K562 (cell line): ENCODE measurements at regions not wholly inside any gene's neighbourhood (a gene's known extent, or its start where the extent isn't known, plus 50 kb on each side); places are given as distances from the start of the nearest gene placed in this dataset.

ENCODE experiments used
- ATAC-seq: fragments of 200-7000 bp; cut with Tn5 transposase; 3 replicates; pipeline ENCODE4 v1.9.1; 2020; ENCODE audit warnings: moderate library complexity
- BruUV-seq: library from RNA; stranded (reverse); fragments of 400-500 nt; replicated peaks from 2 replicates; lab custom pipeline; 2021; lab: Mats Ljungman, UMichigan
- CTCF ChIA-PET: fragments of 300-600 bp; formaldehyde crosslinking; extraction: SDS; loops from one replicate; lab custom pipeline; 2021; ENCODE audit warnings: low intra/inter-chr PET ratio; lab: Yijun Ruan, JAX
- POLR2A ChIA-PET: fragments of 300-600, 350-650 bp; sonication (Branson Sonifier 250); formaldehyde crosslinking; extraction: SDS; loops from one replicate; lab custom pipeline; 2021; ENCODE audit warnings: antibody characterized with exemption, inconsistent platforms; lab: Yijun Ruan, JAX
- DNase-seq, 4 experiments: peaks; one replicate each; pipeline versions ENCODE4 v3.0.0 to v3.0.0-alpha.2; 2011 to 2018; ENCODE audit warnings: low spot score in 3 of 4, mixed read lengths in 3 of 4; ENCODE audit errors: extremely low read depth in 1 of 4
- FAIRE-seq: peaks from 2 replicates; lab custom pipeline; 2011; peaks lifted over from hg19 to GRCh38; lab: Jason Lieb, UNC
- H2AFZ ChIP-seq: 2 replicates; pipeline ENCODE4 v1.6.0; 2011; ENCODE audit warnings: low read depth, low read length, control low read depth, inconsistent platforms
- H3K27ac ChIP-seq: fragments of 200-600 bp; 3 replicates; pipeline ENCODE4 v1.8.0; 2011; ENCODE audit warnings: low read depth, mild to moderate bottlenecking, control low read depth, inconsistent platforms, low read length, moderate library complexity, mixed read lengths; ENCODE audit errors: extremely low read depth
- H3K27me3 ChIP-seq, 2 experiments: fragments of 300-600 bp in 1 of 2; 2 replicates in 1 of 2; 3 replicates in 1 of 2; pipeline versions ENCODE4 v1.6.0 to v1.8.0; 2011; ENCODE audit warnings: inconsistent platforms in 2 of 2, low read length in 2 of 2, mild to moderate bottlenecking in 1 of 2, mixed read lengths in 1 of 2, moderate library complexity in 1 of 2; ENCODE audit not compliant: control insufficient read depth in 2 of 2, insufficient read depth in 2 of 2
- H3K36me3 ChIP-seq: fragments of 300-600 bp; 3 replicates; pipeline ENCODE4 v1.8.0; 2011; ENCODE audit warnings: mild to moderate bottlenecking, low read length, inconsistent platforms; ENCODE audit not compliant: control insufficient read depth, insufficient read depth
- H3K4me1 ChIP-seq, 2 experiments: fragments of 200-600 bp in 1 of 2; replicated peaks in 1 of 2; 2 replicates in 1 of 2; 3 replicates in 1 of 2; pipeline versions ENCODE4 v1.5.1 to v1.8.0; 2011; ENCODE audit warnings: inconsistent platforms in 2 of 2, low read length in 2 of 2, mild to moderate bottlenecking in 1 of 2, mixed read lengths in 1 of 2, moderate library complexity in 1 of 2; ENCODE audit not compliant: control insufficient read depth in 2 of 2, insufficient read depth in 2 of 2
- H3K4me2 ChIP-seq: 2 replicates; pipeline ENCODE4 v1.6.1; 2011; ENCODE audit warnings: low read length, control low read depth, inconsistent platforms, mixed read lengths; ENCODE audit not compliant: insufficient read depth
- H3K4me3 ChIP-seq: fragments of 200-600 bp; sonication (generic), shearing (Covaris generic); 2 replicates; pipeline ENCODE4 v1.5.1; 2016; ENCODE audit warnings: control low read depth, inconsistent platforms
- H3K79me2 ChIP-seq: fragments of 200-600 bp; 3 replicates; pipeline ENCODE4 v1.8.0; 2011; ENCODE audit warnings: low read length, inconsistent platforms; ENCODE audit not compliant: control insufficient read depth, insufficient read depth
- H3K9ac ChIP-seq, 2 experiments: 2 replicates each; pipeline versions ENCODE4 v1.6.0 to v1.6.1; 2011; ENCODE audit warnings: low read depth in 2 of 2, low read length in 2 of 2, control low read depth in 1 of 2, inconsistent platforms in 1 of 2, mild to moderate bottlenecking in 1 of 2, mixed read lengths in 1 of 2; ENCODE audit not compliant: insufficient read depth in 1 of 2
- H3K9me1 ChIP-seq: one replicate; pipeline ENCODE4 v1.6.0; 2011; ENCODE audit warnings: inconsistent platforms, mild to moderate bottlenecking, low read length, moderate library complexity; ENCODE audit not compliant: control insufficient read depth, insufficient read depth
- H3K9me3 ChIP-seq: replicated peaks from 2 replicates; pipeline ENCODE4 v1.5.1; 2011; ENCODE audit warnings: low read depth, low read length, inconsistent platforms; ENCODE audit not compliant: control insufficient read depth, insufficient read depth
- H4K20me1 ChIP-seq: replicated peaks from 2 replicates; pipeline ENCODE4 v1.6.1; 2011; ENCODE audit warnings: low read length, inconsistent platforms, mixed read lengths; ENCODE audit not compliant: control insufficient read depth, insufficient read depth
- C11orf30 ChIP-seq: fragments of 450-650 bp; IDR thresholded peaks from 2 replicates; pipeline ENCODE4 v1.6.1; 2016; ENCODE audit warnings: low read depth, mild to moderate bottlenecking
- HNRNPUL1 ChIP-seq: fragments of 200-400 bp; formaldehyde crosslinking; IDR thresholded peaks from 2 replicates; pipeline ENCODE4 v1.6.1; 2017; ENCODE audit warnings: low read length
- MAFF ChIP-seq: IDR thresholded peaks from 2 replicates; pipeline ENCODE4 v1.6.1; 2012; ENCODE audit warnings: low read length, improper control_type of control experiment
- NCOA6 ChIP-seq: fragments of 450-650 bp; IDR thresholded peaks from 2 replicates; pipeline ENCODE4 v1.6.1; 2017; ENCODE audit warnings: mild to moderate bottlenecking
- NRF1 ChIP-seq, 2 experiments: fragments of 450-650 bp; IDR thresholded peaks in 1 of 2; conservative IDR thresholded peaks in 1 of 2; 2 replicates each; pipeline ENCODE4 v1.6.1; 2014; ENCODE audit warnings: mild to moderate bottlenecking in 2 of 2
- TAF15 ChIP-seq: fragments of 200-400 bp; formaldehyde crosslinking; IDR thresholded peaks from 2 replicates; pipeline ENCODE4 v1.6.1; 2017; ENCODE audit warnings: mild to moderate bottlenecking, low read depth, low read length, moderate library complexity
- TCF15 ChIP-seq: fragments of 250-450 bp; sonication (Bioruptor Pico); IDR thresholded peaks from 2 replicates; pipeline ENCODE4 v1.8.0; 2022; ENCODE audit warnings: moderate library complexity, mild to moderate bottlenecking, inconsistent platforms
- ZBTB17 ChIP-seq: fragments of 450-650 bp; formaldehyde crosslinking; IDR thresholded peaks from 2 replicates; pipeline ENCODE4 v1.4.0; 2020; ENCODE audit warnings: mild to moderate bottlenecking
- WGBS: fragments of 100-300 bp; shearing (Covaris generic); methylation state at CpG from one replicate; pipeline ENCODE4 v1.1.6; 2016; ENCODE audit warnings: low coverage, mixed read lengths; ENCODE audit not compliant: insufficient coverage; ENCODE audit errors: missing lambda C conversion rate; 5-methylcytosine and 5-hydroxymethylcytosine counted together
- in situ Hi-C: fragments of 300-500 bp; cut with MboI; formaldehyde crosslinking; loops from 4 replicates; pipeline ENCODE4 v1.15.0; 2018; ENCODE audit warnings: inconsistent platforms, mixed read lengths
- intact Hi-C: fragments of 100-400 bp; cut with micrococcal nuclease; formaldehyde crosslinking; loops from 2 replicates; pipeline ENCODE4 v1.14.2; 2022

- no peak overlapping the region for H3K27ac ChIP-seq
- H3K36me3 ChIP-seq: no peaks in the 10 kb centered on the region
- no TSS peak for BruUV-seq
- 6% methylated on average over 10 of the region's 11 CpGs for WGBS
- FAIRE-seq (no peak), ATAC-seq (no peak), DNase-seq (no peak)
- no peaks in the 10 kb centered on the region for H3K4me1 ChIP-seq
- ChIA-PET CTCF (no interaction called here), POLR2A (interaction anchor here (1.0 kb wide), 1 partner anchor 11 kb away, joined by 3 read pairs; no protein-coding TSS in a partner anchor)
- TF ChIP-seq TCF15 (CRISPR knock-in tag): no peak
- TF ChIP-seq MAFF: no peak
- no peak for TF ChIP-seq HNRNPUL1
- TF ChIP-seq ZBTB17 (CRISPR knock-in tag): no peak
- TF ChIP-seq NCOA6: no peak
- TF ChIP-seq C11orf30: no peak
- no peak for TF ChIP-seq TAF15
- no peak for TF ChIP-seq NRF1 (conservative IDR thresholded peaks at IDR 0.05 in 1 of 2, IDR thresholded peaks at IDR 0.05 in 1 of 2)
- H3K79me2 ChIP-seq: no peaks in the 10 kb centered on the region
- H3K9ac ChIP-seq: no peak overlapping the region
- intact Hi-C loops (no loop called here), in situ Hi-C loops (no loop called here)
- H4K20me1 ChIP-seq: no peaks in the 10 kb centered on the region
- no peaks in the 10 kb centered on the region for H3K9me3 ChIP-seq
- no peak overlapping the region for H3K4me3 ChIP-seq
- no peaks in the 10 kb centered on the region for H3K9me1 ChIP-seq
- H2AFZ ChIP-seq: no peak overlapping the region
- peaks cover 2 to 12% of the 10 kb centered on the region in 2 experiments; a peak in 3 of 5 replicates for H3K27me3 ChIP-seq
- H3K4me2 ChIP-seq: no peak overlapping the region
Measured at GRCh38 chr10:125283836-125284614, 123.7 kb upstream of the CTBP2 start.
